AG09319 (cell line): ENCODE measurements at regions not wholly inside any gene's neighbourhood (a gene's known extent, or its start where the extent isn't known, plus 50 kb on each side); places are given as distances from the start of the nearest gene placed in this dataset.

Experiments used
- DNase-seq: peaks from one replicate; pipeline ENCODE4 v3.0.0-alpha.2; 2010; ENCODE audit warnings: low read depth; ENCODE audit errors: extremely low read depth
- TF ChIP-seq, protein P1 (sequence below): IDR thresholded peaks from 2 replicates; pipeline ENCODE4 v1.5.1; 2011; ENCODE audit warnings: low read depth, mild to moderate bottlenecking, inconsistent platforms, low read length, moderate library complexity

DNA sequence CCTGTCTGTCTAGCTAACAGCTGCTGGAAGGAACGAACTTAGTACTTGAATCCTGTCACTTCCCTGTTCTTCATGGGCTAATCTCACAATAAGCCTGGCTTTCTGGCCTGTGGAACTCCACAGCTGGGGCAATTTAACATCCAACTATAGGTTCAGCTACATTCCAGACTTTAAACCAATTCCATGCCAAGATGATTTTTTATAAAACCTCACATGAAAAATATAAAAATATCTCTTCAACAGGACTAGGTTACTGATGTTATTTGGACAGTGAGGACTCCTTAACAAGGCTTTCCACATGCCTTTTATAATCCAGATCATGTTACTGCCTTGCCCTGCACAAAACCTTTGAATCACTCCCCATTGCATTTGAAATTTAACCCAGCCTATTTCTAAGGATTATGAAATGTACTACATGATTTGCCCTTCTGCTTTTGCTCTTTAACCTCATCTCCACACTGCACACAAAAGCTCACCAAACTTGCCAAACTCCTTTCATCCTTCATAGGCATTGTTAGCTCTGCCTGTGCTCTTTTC lies 863.2 kb upstream of the CHAC2 start:
- TF ChIP-seq, protein P1, sequence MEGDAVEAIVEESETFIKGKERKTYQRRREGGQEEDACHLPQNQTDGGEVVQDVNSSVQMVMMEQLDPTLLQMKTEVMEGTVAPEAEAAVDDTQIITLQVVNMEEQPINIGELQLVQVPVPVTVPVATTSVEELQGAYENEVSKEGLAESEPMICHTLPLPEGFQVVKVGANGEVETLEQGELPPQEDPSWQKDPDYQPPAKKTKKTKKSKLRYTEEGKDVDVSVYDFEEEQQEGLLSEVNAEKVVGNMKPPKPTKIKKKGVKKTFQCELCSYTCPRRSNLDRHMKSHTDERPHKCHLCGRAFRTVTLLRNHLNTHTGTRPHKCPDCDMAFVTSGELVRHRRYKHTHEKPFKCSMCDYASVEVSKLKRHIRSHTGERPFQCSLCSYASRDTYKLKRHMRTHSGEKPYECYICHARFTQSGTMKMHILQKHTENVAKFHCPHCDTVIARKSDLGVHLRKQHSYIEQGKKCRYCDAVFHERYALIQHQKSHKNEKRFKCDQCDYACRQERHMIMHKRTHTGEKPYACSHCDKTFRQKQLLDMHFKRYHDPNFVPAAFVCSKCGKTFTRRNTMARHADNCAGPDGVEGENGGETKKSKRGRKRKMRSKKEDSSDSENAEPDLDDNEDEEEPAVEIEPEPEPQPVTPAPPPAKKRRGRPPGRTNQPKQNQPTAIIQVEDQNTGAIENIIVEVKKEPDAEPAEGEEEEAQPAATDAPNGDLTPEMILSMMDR, result no peak
- no peak for DNase-seq

DNA sequence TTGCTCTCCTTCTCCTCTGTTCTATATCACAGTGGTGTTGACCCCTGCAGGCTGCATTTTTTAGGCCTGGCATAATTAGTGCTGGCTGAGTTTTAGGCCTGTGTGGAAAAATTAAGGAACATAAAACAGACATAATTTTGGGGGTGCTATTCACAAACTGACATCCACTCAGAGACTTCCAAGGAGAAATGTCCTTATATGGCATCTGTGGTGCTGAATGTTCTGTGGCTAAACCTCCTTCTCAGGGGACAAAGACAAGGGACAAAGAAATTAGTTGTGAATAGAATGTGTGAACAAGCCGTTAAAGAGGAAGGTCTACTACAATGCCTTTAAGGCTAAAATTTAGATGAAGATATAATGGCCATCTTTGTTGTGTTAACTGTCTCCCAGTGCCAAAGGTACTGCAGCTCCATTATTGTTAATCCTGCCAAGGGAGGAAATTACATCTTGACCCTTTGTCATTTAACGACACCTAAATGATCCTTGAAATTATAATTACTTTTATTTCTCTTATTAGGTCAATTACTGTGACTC lies 870.0 kb upstream of the CHAC2 start:
- no peak for DNase-seq
- TF ChIP-seq, protein P1, result no peak

DNA sequence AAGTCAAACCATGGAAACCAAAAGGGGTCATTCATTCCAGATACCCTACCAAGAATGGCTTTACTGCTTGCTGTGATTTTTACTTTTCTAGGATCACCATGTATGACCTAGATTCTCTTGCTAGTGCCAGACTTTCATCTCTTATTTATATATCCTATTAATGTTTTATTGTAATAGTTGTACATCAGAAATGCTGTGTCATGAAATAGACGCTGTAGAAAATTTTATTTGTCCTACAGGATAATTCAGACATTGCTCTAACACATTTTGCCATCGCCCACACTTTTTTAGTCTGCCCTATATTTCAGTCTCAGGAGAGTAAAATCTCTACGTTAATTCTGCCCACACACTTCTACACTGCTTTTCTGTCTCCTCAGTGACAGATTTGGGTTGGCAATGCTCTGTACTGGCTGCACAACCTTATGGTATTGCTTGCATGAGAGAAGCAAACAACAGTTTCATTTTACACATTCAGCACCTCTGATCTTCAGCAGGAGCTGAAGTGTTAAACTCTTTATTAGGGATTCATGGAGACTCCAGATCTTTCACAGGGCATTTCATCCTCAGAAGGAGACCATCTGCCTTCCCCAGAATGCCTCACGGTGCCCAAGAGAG lies 871.8 kb upstream of the CHAC2 start:
- TF ChIP-seq, protein P1, result no peak
- DNase-seq, result no peak

DNA sequence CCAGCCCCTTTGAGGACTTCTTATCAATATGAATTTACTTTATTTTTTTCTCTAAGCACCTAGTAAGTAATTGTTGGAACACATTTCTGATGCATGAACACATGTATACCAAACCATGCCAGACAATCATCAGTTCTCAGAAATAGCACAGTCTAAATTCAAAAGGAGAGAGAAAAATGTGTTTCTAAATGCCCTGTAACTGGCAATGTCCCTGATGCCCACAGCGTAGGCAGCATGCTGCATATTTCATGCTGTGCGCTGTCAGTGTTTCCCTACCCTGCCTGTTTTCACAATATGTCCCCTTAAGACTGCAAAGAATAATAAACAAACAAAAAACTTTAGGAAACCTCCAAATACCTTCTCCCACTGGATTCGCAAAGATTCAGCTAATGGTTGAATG lies 881.0 kb upstream of the CHAC2 start:
- TF ChIP-seq, protein P1, result no peak
- no peak for DNase-seq

DNA sequence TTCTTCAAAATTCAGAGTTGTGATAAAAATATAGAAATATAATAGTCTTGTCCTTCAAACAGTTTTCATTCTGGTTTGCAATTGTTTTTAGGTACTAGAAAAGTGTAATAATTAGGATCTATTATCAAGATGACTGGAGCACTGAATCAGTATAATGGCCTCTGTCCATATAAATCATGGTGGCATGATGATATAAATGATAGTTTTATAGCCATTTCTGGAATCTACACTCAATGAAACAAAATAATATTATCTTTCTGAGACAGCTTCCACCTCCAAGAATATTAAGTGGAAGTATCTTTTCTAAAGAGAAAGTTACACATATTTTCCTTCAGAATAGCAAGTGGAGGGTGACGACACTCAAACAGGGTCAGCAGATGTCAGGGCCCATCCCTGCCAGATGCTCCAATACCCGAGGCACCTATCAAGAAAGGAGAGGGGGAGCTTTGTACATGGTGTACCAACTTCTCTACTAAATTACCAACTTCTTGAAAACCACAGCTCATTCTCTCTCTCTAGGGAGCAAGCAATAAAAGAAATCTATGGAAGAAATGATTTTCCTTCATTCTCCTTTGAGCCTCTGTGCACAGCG lies 882.7 kb upstream of the CHAC2 start:
- TF ChIP-seq, protein P1, result no peak
- DNase-seq, result no peak

DNA sequence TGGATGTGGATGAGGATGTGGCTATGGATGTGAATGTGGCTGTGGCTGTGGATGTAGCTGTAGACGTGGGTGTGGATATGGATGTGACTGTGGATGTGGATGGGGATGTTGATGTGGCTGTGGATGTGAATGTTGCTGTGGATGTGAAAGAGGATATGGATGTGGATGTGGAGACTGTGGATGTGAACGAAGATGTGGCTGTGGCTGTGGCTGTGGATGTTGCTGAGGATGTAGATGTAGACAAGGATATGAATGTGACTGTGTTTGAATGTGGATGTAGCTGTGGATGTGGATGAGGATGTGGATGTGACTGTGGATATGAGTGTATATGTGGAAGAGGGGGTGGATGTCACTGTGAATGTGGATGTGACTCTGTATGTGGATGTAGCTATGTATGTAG lies 884.6 kb upstream of the CHAC2 start:
- TF ChIP-seq, protein P1, result no peak
- no peak for DNase-seq

DNA sequence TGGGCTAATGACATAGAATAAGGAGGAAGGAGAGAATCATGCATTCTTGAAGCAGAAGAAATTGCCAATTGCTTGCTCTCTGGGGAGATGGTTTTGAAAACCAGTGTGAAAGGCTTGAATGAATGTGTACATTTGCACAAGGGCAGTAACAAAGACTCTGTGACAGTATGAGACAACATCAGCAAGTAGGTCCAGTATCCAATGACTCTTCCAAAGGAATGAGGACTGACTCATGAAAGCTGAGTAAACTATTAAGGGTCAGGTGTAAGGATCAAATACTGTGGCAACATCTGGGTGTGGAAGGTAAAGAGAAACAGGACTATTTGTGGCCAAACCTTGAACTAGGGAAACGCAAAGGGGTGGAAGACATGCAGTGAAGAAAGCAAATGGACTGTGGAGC lies 886.0 kb upstream of the CHAC2 start:
- DNase-seq, result no peak
- TF ChIP-seq, protein P1, result no peak
